HG02798 (cell line): ENCODE measurements at regions not wholly inside any gene's neighbourhood (a gene's known extent, or its start where the extent isn't known, plus 50 kb on each side); places are given as distances from the start of the nearest gene placed in this dataset.

Experiments
- ATAC-seq: cut with Tn5 transposase; IDR thresholded peaks from one replicate; pipeline ENCODE4 v1.9.1; 2021; ENCODE audit warnings: mild to moderate bottlenecking; ENCODE audit not compliant: unreplicated experiment, poor library complexity

DNA sequence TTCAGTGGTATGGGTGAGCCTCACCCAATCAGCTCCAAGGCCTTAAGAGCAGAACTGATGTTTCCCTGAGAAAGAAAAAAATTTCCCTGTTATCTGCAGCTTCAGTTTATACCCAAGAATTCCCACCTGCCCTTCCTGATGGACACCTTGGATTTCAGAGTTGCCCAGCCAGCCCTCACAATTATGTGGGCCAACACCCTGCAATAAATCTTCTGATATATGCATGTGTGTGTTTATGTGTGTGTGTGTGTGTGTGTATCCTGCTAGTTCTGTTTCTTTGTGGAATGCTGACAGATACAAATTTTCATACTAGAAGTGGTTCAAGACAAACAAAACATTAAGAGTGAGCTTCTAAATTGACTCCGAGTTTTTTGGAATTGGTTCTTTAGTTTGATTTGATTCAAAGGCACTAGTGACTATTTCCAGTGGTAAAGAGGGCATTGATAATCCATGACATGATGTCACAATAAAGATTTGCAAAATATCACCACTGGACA lies 246.6 kb upstream of the BTBD3 start:
- ATAC-seq = no peak

- ATAC-seq = no peak
These were observed 244.7 kb upstream of the BTBD3 start for GRCh38 chr20:11672959-11673358.

- no peak for ATAC-seq
These were observed 241.6 kb upstream of the BTBD3 start for GRCh38 chr20:11675920-11676629.

- ATAC-seq = no peak
These were observed 240.9 kb upstream of the BTBD3 start for GRCh38 chr20:11676630-11677287.

DNA sequence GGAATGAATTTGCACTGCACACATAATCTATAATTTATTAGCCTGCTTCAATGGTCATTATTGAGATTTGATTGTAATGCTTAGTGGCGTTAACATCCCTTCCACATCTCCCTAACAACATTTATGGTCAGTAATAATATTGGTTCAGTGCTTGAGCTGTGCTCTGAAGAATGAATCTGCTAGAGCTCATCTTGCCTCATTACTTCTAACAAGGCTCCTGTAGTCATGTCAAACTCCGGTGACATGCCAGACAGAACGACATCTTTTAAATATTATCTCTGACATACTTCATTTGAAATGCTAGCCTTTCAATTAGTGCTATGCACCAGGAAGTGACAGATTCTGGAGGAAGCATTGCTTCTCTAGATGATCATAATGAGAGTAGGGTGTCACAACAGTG lies 240.3 kb upstream of the BTBD3 start:
- no peak for ATAC-seq

DNA sequence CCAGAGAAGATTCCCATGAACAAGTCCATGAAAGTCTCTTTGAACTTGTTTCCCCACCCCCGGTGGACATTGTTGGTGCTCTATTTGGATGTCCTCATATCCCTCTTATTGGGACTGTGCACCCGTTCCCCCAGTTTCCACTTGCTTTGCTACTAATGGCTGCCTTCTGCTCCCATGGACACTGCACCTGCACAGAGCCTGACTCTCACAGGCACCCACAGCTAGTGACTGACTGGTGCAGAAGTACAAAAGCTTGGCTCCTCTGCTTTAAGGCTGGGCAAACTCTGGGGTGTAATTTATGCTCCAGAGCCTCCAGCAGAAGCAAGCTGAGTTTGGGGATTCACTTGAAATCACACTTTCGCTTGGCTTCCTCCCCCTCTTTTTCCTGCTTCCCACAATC lies 239.9 kb upstream of the BTBD3 start:
- no peak for ATAC-seq

DNA sequence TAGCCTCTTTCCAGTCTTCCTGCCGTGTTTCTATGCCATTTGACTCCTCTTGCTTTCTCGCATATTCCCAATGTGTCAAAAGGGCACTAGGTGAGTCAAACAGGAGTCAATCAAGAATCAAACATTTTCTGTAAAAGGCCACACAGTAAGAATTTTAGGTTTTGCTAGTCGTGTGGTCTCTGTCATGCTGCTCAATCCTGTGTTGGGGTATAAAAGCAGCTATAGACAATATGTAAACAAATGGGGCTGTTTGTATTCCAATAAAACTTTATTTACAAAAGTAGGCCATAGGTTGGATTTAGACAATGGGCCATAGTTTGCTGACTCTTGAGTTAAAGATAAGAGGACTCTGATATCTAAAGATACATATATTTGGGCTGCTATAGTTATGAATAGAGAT lies 235.4 kb upstream of the BTBD3 start:
- no peak for ATAC-seq

- no peak for ATAC-seq
These were observed 231.5 kb upstream of the BTBD3 start for GRCh38 chr20:11686195-11686594.

- no peak for ATAC-seq
These were observed 230.7 kb upstream of the BTBD3 start for GRCh38 chr20:11686820-11687543.

DNA sequence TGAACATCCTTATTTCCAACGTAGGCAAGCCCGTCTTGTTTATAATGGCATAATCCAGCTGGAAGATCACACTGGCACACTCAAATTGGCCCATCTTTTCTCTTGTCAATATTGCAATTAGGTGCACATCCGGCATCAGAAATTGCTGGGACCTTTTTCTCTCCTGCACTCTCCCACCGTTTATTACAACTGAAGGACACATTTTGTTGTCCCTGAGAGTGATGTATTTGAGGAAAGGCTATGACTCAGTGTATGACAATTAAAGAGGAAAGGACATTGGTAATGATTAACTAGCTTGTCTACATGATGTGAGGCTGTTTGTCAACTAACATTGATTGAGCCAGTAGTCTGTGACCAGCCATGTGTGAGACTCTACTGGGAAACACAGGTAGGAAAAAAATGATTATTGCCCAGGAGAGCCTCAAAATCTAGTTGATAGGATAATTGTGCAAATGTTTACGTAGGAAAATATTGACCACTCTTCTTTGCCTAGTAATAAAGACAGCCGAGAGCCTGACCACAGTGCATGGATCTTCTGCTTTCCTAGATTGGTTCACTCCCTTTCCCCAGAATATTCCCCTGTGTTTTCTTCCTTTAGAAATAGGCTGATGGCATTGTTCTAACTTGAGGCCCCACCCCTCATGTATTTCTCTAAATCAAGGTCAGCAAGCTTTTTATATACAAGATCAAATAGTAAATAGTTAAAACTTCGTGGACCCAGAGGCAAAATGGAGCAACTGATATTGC lies 230.0 kb upstream of the BTBD3 start:
- no peak for ATAC-seq

- ATAC-seq = no peak
These were observed 228.4 kb upstream of the BTBD3 start for GRCh38 chr20:11689262-11689661.

GRCh38 chr20:11691766-11692165 lies 225.9 kb upstream of the BTBD3 start:
- ATAC-seq = no peak

GRCh38 chr20:11692567-11692966 lies 225.1 kb upstream of the BTBD3 start:
- ATAC-seq = no peak

DNA sequence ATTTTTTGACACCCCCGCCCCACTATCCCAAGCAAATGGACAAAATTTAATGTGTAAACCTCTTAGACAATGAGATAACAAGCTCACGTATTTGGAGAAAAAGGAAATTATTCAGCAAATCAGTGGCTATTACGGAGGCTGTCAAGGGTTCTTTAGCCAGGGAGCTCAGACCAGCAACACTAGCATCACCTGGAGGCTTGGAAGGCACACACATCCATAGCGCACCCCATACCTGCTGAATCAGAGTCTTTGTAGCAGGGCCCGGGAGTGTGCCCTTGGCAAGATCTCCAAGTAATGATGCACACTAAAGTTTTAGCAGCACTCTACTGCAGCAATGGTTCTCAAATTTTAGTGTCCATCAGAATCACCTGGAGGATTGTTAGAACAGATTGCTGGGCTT lies 223.2 kb upstream of the BTBD3 start:
- no peak for ATAC-seq

- ATAC-seq = no peak
These were observed 220.6 kb upstream of the BTBD3 start for GRCh38 chr20:11697055-11697454.

DNA sequence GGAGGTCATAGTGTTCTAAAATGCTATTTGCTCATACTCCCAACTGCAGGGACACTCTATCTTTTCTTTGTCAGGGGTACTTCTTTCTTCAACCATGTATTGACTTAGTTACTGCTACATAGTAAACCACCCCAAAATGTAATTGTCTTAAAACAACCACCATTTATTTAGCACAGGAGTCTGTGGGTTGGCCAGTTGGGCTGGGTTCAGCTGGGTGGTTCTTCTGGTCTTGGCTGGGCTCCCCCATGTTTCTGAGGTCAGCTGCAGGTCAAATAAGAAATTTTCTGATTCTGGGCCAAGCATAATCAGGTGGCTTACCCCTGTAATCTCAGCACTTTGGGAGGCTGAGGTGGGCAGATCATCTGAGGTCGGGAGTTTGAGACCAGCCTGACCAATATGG lies 220.0 kb upstream of the BTBD3 start:
- ATAC-seq = no peak

DNA sequence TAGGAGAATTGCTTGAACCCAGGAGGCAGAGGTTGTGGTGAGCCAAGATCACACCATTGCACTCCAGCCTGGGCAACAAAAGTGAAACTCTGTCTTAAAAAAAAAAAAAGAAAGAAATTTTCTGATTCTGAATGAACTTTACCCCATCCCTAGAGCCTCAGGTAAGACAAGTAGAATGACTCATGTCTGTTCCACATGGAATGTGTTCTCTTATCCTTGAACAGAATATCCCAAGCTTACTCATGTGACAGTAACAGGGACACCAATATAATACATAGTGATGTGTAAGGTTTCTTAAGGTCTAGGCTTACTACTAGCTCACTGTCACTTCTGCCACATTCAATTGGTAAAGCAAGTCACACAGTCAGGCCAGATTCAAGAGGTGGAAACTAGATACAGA lies 219.6 kb upstream of the BTBD3 start:
- ATAC-seq = no peak

DNA sequence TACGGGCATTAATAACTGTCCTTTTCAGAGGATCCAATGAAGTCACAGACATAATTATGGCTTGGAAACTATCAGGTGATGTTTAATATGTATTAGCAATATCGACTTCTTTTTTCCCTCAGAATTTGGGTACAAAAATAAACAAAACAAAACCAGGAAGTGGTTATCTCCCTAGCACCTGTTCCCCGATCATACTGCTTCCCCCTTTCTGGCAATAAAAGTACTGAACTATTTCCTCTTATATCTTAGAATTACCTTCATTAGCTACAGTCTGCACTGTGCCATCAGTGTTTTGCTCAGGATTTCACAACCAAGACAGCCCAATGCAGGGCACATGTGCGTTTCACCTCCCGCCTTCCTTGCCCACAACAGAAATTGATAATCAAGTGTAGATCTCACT lies 216.9 kb upstream of the BTBD3 start:
- ATAC-seq = no peak

DNA sequence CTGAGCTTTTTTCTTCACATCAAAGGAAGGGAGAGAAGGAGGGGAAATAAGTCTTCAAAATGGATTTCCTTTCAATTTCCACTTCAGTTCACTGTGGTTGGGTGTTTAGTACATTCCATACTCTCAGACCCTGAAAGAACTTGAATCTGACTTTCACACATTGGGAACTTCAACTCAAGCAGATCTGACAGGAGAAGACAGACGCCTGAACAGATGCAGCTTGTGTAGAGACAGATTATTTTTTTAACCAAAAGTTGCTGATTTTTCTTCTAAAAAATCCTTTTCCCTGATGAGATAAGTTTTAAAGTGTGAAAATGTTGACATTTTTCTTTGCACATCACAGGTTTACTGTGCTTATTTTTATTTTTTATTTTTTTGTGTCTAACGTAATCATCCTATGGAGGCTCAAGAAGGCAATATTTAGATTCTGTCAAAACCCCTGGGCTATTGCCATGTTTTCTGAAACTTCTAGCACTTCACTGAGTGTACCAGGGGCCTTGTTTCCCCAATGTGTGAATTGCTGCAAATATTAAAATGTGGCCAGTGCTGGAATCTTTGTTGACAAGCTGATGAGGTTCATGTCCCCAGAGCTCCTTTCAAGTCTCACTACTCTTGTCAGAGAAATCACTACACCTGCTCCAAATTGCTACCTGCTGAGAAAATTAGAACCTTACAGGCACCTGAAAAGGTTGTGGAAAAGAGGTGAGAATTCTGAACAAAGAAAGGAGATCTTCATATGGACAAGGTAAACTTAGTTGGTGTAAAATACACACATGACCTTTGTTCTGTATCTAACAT lies 214.8 kb upstream of the BTBD3 start:
- no peak for ATAC-seq

GRCh38 chr20:11705512-11705911 lies 212.2 kb upstream of the BTBD3 start:
- no peak for ATAC-seq
